ENCODE measurements at regions not wholly inside any gene's neighbourhood (a gene's known extent, or its start where the extent isn't known, plus 50 kb on each side); places are given as distances from the start of the nearest gene placed in this dataset.

DNA sequence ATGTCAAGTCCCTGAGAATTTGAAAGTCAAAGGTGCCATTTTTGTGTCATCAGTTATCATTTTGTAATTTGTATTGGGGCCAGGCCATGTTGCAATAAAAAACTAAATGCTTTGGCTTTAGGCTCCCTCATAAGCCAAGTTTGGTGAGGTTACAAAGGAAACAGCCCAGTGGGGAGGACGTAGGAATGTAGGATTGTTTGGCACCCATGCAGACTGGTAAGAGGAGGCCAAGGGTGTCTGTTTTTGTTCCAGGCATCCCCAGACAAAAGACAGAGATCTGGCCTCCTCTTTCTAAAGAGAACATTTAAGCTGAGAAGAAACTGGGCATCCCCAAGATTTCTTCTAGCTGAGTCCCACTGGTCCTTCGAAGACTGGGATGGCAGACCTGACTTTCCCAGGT lies 111.7 kb downstream of the SUDS3 start:
- TF ChIP-seq, protein P1, sequence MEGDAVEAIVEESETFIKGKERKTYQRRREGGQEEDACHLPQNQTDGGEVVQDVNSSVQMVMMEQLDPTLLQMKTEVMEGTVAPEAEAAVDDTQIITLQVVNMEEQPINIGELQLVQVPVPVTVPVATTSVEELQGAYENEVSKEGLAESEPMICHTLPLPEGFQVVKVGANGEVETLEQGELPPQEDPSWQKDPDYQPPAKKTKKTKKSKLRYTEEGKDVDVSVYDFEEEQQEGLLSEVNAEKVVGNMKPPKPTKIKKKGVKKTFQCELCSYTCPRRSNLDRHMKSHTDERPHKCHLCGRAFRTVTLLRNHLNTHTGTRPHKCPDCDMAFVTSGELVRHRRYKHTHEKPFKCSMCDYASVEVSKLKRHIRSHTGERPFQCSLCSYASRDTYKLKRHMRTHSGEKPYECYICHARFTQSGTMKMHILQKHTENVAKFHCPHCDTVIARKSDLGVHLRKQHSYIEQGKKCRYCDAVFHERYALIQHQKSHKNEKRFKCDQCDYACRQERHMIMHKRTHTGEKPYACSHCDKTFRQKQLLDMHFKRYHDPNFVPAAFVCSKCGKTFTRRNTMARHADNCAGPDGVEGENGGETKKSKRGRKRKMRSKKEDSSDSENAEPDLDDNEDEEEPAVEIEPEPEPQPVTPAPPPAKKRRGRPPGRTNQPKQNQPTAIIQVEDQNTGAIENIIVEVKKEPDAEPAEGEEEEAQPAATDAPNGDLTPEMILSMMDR (conservative IDR thresholded peaks at IDR 0.05; ENCODE audit: low read length), result no peak
- no peak for TF ChIP-seq EZH2phosphoT487 (IDR thresholded peaks at IDR 0.05; ENCODE audit: borderline replicate concordance)
